ENCODE measurements at regions not wholly inside any gene's neighbourhood (a gene's known extent, or its start where the extent isn't known, plus 50 kb on each side); places are given as distances from the start of the nearest gene placed in this dataset.
"Not testable (repeated sequence)": the region's sequence is repeated elsewhere in the genome, so short reads cannot be mapped to it uniquely, and the experiment has no call there.

- Histone ChIP-seq H2AFZ (ENCODE audit: low read length) (no peak overlapping the region), H3K23me2 (ENCODE audit: insufficient read length, low read depth, low read length, poor library complexity, severe bottlenecking) (no peaks in the 10 kb centered on the region), H3K4ac (ENCODE audit: low read depth, low read length) (no peak overlapping the region), H4K91ac (ENCODE audit: insufficient read length, low read depth, low read length) (no peak overlapping the region), H3K9ac (ENCODE audit: extremely low read depth, insufficient read length, low read length) (no peak overlapping the region), H3K27me3 (ENCODE audit: insufficient read depth, low read length) (no peaks in the 10 kb centered on the region), H2AK5ac (ENCODE audit: insufficient read length, low read length) (no peak overlapping the region), H3K79me1 (ENCODE audit: insufficient read depth, low read depth, low read length, poor library complexity, severe bottlenecking) (no peaks in the 10 kb centered on the region), H3K18ac (ENCODE audit: insufficient read length, low read depth, low read length) (no peak overlapping the region), H3K4me2 (ENCODE audit: insufficient read depth, insufficient read length, low read length) (no peak overlapping the region), H2BK20ac (ENCODE audit: low read depth, low read length, poor library complexity, severe bottlenecking) (no peak overlapping the region), H3K79me2 (ENCODE audit: insufficient read depth, low read length) (no peaks in the 10 kb centered on the region), H4K5ac (ENCODE audit: insufficient read length, low read depth, low read length) (no peak overlapping the region), H3K14ac (ENCODE audit: insufficient read depth, low read length) (no peak overlapping the region), H3T11ph (ENCODE audit: low read length) (no peak overlapping the region), H3K23ac (ENCODE audit: insufficient read length, low read depth, low read length) (no peak overlapping the region), H4K8ac (replicated peaks; ENCODE audit: insufficient read length, low read depth, low read length) (no peak overlapping the region), H3K4me1 (ENCODE audit: insufficient read depth, low read length) (no peaks in the 10 kb centered on the region), H2BK5ac (ENCODE audit: insufficient read length, low read length) (no peak overlapping the region), H4K20me1 (ENCODE audit: control insufficient read depth, insufficient read depth, insufficient read length) (no peaks in the 10 kb centered on the region), H2BK12ac (ENCODE audit: insufficient read length, low read depth, low read length) (no peak overlapping the region), H2BK120ac (ENCODE audit: low read depth, low read length, poor library complexity, severe bottlenecking) (no peak overlapping the region), H2BK15ac (ENCODE audit: low read depth, low read length) (no peak overlapping the region), H3K27ac (ENCODE audit: insufficient read length, low read depth, low read length) (no peak overlapping the region), H3K9me3 (ENCODE audit: control insufficient read depth, low read depth, low read length) (peaks cover 25% of the 10 kb centered on the region), H3K56ac (ENCODE audit: insufficient read length, low read depth, low read length) (no peak overlapping the region)
- Mint-ChIP-seq H3K4me1 (no peaks in the 10 kb centered on the region), H3K4me3 (no peak overlapping the region), H3K36me3 (ENCODE audit: insufficient read depth in 1 of 3, low read depth in 3 of 3) (peaks cover 10 to 31% (median 18%) of the 10 kb centered on the region in 3 experiments), H3K27me3 (ENCODE audit: low read depth) (no peaks in the 10 kb centered on the region), H3K9me3 (peaks cover 45 to 50% of the 10 kb centered on the region in 2 experiments), H3K27ac (no peak overlapping the region)
- DNase-seq, result no peak
- TF ChIP-seq, protein P1, sequence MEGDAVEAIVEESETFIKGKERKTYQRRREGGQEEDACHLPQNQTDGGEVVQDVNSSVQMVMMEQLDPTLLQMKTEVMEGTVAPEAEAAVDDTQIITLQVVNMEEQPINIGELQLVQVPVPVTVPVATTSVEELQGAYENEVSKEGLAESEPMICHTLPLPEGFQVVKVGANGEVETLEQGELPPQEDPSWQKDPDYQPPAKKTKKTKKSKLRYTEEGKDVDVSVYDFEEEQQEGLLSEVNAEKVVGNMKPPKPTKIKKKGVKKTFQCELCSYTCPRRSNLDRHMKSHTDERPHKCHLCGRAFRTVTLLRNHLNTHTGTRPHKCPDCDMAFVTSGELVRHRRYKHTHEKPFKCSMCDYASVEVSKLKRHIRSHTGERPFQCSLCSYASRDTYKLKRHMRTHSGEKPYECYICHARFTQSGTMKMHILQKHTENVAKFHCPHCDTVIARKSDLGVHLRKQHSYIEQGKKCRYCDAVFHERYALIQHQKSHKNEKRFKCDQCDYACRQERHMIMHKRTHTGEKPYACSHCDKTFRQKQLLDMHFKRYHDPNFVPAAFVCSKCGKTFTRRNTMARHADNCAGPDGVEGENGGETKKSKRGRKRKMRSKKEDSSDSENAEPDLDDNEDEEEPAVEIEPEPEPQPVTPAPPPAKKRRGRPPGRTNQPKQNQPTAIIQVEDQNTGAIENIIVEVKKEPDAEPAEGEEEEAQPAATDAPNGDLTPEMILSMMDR (conservative IDR thresholded peaks at IDR 0.05), result no peak
These were observed 289.3 kb upstream of the MTPN start for GRCh38 chr7:136266457-136266856.

GRCh38 chr7:136264304-136264703 lies 287.1 kb upstream of the MTPN start:
- H3K14ac ChIP-seq (ENCODE audit: insufficient read depth, low read length); H2AK5ac ChIP-seq (ENCODE audit: insufficient read length, low read length); H4K91ac ChIP-seq (ENCODE audit: insufficient read length, low read depth, low read length); H2BK5ac ChIP-seq (ENCODE audit: insufficient read length, low read length); H3K27ac ChIP-seq (ENCODE audit: insufficient read length, low read depth, low read length); H3K18ac ChIP-seq (ENCODE audit: insufficient read length, low read depth, low read length); H2BK12ac ChIP-seq (ENCODE audit: insufficient read length, low read depth, low read length); H3K4me2 ChIP-seq (ENCODE audit: insufficient read depth, insufficient read length, low read length); H4K5ac ChIP-seq (ENCODE audit: insufficient read length, low read depth, low read length); H3K23ac ChIP-seq (ENCODE audit: insufficient read length, low read depth, low read length); H3K4me1 ChIP-seq (ENCODE audit: insufficient read depth, low read length); H4K8ac ChIP-seq (replicated peaks; ENCODE audit: insufficient read length, low read depth, low read length); H3K9ac ChIP-seq (ENCODE audit: extremely low read depth, insufficient read length, low read length); H3K4ac ChIP-seq (ENCODE audit: low read depth, low read length); DNase-seq; H3K27me3 Mint-ChIP-seq (ENCODE audit: low read depth); H3K23me2 ChIP-seq (ENCODE audit: insufficient read length, low read depth, low read length, poor library complexity, severe bottlenecking); H3K79me1 ChIP-seq (ENCODE audit: insufficient read depth, low read depth, low read length, poor library complexity, severe bottlenecking); H3K4me1 Mint-ChIP-seq; H2BK15ac ChIP-seq (ENCODE audit: low read depth, low read length); H3K4me3 Mint-ChIP-seq; H2BK20ac ChIP-seq (ENCODE audit: low read depth, low read length, poor library complexity, severe bottlenecking); H3K27ac Mint-ChIP-seq; H3K79me2 ChIP-seq (ENCODE audit: insufficient read depth, low read length); H3K27me3 ChIP-seq (ENCODE audit: insufficient read depth, low read length); H2AFZ ChIP-seq (ENCODE audit: low read length); H4K20me1 ChIP-seq (ENCODE audit: control insufficient read depth, insufficient read depth, insufficient read length); H3T11ph ChIP-seq (ENCODE audit: low read length); H3K56ac ChIP-seq (ENCODE audit: insufficient read length, low read depth, low read length); H2BK120ac ChIP-seq (ENCODE audit: low read depth, low read length, poor library complexity, severe bottlenecking): not testable (repeated sequence)
- peaks cover 21 to 47% (median 25%) of the 10 kb centered on the region in 3 experiments for H3K36me3 Mint-ChIP-seq (ENCODE audit: insufficient read depth in 1 of 3, low read depth in 3 of 3)
- peaks cover 60 to 68% of the 10 kb centered on the region in 2 experiments for H3K9me3 Mint-ChIP-seq
- peaks cover 40% of the 10 kb centered on the region for H3K9me3 ChIP-seq (ENCODE audit: control insufficient read depth, low read depth, low read length)
- no CpG with 5 or more reads among the region's 5 CpGs for WGBS (ENCODE audit: extremely low coverage, insufficient read length, low lambda C conversion rate)
